Tibial artery (tissue), 4 donors: ENCODE measurements at regions not wholly inside any gene's neighbourhood (a gene's known extent, or its start where the extent isn't known, plus 50 kb on each side); places are given as distances from the start of the nearest gene placed in this dataset.

Experiments used
- DNase-seq, 2 donors: peaks; one replicate each; pipeline ENCODE4 v3.0.0-alpha.2; 2019
- H3K27ac ChIP-seq, 2 donors: fragments of 200-600 bp; sonication (generic) in 1 of 2; 1 replicate in 1 of 2; 2 replicates in 1 of 2; pipeline ENCODE4 v1.5.1; 2018 to 2019; ENCODE audit warnings: mild to moderate bottlenecking in 1 of 2
- H3K27me3 ChIP-seq, 2 donors: fragments of 200-600 bp; sonication (generic) in 1 of 2; one replicate each; pipeline versions ENCODE4 v1.5.1 to v1.6.0; 2016 to 2019
- H3K36me3 ChIP-seq, 3 donors: fragments of 200-600 bp; sonication (generic) in 2 of 3; one replicate each; pipeline ENCODE4 v1.5.1; 2016 to 2019; ENCODE audit warnings: mild to moderate bottlenecking in 2 of 3
- H3K4me1 ChIP-seq, 4 donors: fragments of 200-600 bp; sonication (generic) in 2 of 4; 1 replicate in 3 of 4; 2 replicates in 1 of 4; pipeline ENCODE4 v1.5.1; 2016 to 2019
- H3K4me3 ChIP-seq, 2 donors: fragments of 200-600 bp; sonication (generic) in 1 of 2; 1 replicate in 1 of 2; 2 replicates in 1 of 2; pipeline ENCODE4 v1.5.1; 2018 to 2019; ENCODE audit warnings: mild to moderate bottlenecking in 2 of 2
- H3K9me3 ChIP-seq, 3 donors: fragments of 200-600 bp; sonication (generic) in 1 of 3; one replicate each; pipeline ENCODE4 v1.5.1; 2016 to 2019
- intact Hi-C: fragments of 100-400 bp; cut with DNase I; formaldehyde crosslinking; loops from one replicate; pipeline ENCODE4 v1.15.0; 2023; ENCODE audit warnings: low total_unique reads
- TF ChIP-seq, protein P1 (sequence below), 2 experiments: fragments of 200-600 bp in 1 of 2; fragments of 450-650 bp in 1 of 2; IDR thresholded peaks; one replicate each; pipeline ENCODE4 v1.5.1; 2017 to 2019; ENCODE audit warnings: antibody characterized with exemption in 2 of 2, mild to moderate bottlenecking in 1 of 2, moderate library complexity in 1 of 2

DNA sequence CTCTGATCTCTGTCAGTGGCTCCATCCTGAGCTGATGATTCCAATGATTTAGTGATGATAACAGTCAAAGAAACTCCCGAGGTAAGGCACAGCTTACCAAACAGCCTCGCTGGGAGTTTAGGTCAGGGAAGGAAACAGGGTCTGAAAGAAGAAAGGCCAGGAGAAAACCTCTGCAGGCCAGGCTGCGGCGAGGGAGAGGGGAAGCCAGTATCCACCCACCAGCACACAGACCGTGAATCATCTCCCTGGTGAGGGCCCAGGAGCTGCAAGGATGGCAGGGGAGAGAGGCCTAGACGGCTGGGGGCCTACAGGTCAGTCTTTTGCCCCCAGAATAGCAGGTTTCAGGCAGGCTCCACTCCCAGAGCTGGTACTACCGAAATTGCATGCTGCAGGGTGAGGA lies 590.5 kb downstream of the CCDC171 start:
- H3K36me3 ChIP-seq, result no peaks in the 10 kb centered on the region
- TF ChIP-seq, protein P1, sequence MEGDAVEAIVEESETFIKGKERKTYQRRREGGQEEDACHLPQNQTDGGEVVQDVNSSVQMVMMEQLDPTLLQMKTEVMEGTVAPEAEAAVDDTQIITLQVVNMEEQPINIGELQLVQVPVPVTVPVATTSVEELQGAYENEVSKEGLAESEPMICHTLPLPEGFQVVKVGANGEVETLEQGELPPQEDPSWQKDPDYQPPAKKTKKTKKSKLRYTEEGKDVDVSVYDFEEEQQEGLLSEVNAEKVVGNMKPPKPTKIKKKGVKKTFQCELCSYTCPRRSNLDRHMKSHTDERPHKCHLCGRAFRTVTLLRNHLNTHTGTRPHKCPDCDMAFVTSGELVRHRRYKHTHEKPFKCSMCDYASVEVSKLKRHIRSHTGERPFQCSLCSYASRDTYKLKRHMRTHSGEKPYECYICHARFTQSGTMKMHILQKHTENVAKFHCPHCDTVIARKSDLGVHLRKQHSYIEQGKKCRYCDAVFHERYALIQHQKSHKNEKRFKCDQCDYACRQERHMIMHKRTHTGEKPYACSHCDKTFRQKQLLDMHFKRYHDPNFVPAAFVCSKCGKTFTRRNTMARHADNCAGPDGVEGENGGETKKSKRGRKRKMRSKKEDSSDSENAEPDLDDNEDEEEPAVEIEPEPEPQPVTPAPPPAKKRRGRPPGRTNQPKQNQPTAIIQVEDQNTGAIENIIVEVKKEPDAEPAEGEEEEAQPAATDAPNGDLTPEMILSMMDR (IDR thresholded peaks at IDR 0.05), result no peak
- no peak for DNase-seq
- intact Hi-C loops, result no loop called here
- no peak overlapping the region for H3K4me3 ChIP-seq
- no peaks in the 10 kb centered on the region for H3K9me3 ChIP-seq
- no peaks in the 10 kb centered on the region for H3K27me3 ChIP-seq
- H3K27ac ChIP-seq, result no peak overlapping the region
- peaks cover 0 to 11% (median 8%) of the 10 kb centered on the region in 4 donors for H3K4me1 ChIP-seq

DNA sequence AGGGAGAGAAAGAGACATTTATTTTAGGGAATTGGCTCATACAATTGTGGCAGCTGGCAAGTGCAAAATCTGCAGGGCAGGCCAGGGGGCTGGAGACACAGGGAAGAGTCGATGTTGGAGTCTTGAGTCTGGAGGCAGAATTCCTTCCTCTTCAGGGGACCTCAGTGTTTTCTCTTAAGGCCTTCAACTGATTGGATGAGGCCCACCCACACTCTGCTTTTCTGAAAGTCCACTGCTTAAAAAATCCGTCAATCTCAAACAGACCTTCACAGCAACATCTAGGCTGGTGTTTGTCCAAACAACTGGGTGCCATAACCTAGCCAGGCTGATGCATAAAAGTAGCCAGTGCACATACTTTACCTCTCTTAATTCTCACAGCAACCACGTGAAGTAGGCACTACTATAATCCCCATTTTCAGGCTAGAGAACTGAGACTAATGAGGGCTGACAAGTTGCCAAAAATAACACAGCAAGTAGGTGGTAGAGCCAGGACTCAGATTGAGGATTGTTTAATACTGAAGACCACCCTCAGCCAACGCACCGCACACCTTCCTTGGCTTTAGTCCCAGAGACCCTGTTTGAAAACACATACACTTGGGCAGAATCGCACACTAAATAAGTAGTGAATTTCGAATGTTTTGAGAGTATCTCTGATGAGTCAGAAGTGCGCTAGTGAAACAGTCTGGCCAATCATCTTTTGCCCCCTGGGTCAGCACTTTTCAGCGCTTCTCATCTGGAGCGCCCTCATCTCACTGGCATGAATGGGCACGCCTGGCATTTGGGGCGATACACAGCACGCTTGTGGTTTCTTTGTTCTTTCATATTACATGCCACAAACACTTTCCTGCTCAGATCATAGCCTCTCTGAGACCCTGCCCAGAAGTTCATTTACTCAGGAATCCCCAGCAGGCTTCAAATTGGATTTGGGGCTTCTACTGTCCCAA lies 591.4 kb downstream of the CCDC171 start:
- intact Hi-C loops, result no loop called here
- Histone ChIP-seq H3K4me1 (peaks cover 0 to 2% (median under 1%) of the 10 kb centered on the region in 4 donors), H3K27ac (no peak overlapping the region), H3K36me3 (no peaks in the 10 kb centered on the region), H3K27me3 (no peaks in the 10 kb centered on the region), H3K9me3 (no peaks in the 10 kb centered on the region), H3K4me3 (no peak overlapping the region)
- no peak for DNase-seq
- TF ChIP-seq, protein P1 (IDR thresholded peaks at IDR 0.05), result no peak

DNA sequence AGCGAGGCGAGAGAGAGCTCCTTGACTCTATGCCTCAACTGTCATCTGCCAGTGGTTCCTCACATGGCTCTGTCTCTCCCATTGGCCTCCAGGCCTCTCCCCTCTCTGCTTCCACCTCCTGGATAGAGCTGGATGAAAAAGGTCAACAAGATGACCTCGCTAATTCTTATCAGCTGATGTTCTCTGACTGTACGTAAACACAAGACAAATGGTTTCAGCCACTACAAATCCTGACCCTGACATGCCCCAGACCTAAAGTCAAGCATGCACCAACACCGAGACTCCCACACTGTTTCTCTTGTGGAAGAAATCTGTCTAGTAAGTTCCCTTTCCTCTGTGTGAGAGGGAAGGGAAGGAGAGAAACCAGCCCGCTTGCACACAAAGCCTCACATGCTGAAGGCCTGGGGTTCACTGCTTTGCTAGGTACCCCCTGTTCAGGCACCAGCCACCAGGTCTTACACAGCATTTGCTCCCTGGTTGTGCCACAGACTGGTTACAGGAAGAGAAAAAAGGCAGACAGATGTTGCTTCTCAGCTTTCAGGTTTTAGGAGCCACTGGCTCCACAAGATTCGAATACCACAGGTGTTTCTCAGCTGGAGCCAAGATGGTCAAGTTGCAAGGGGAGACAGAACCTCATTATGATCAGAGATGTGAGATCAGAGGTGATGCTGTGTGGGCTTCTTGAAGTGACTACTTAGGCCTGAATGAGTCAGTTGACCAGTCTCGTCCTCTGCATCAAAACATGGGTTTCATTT lies 592.5 kb downstream of the CCDC171 start:
- Histone ChIP-seq H3K4me3 (no peak overlapping the region), H3K9me3 (no peaks in the 10 kb centered on the region), H3K4me1 (no peaks in the 10 kb centered on the region), H3K27me3 (no peaks in the 10 kb centered on the region), H3K27ac (no peak overlapping the region), H3K36me3 (no peaks in the 10 kb centered on the region)
- DNase-seq, result no peak
- TF ChIP-seq, protein P1 (IDR thresholded peaks at IDR 0.05), result no peak
- intact Hi-C loops, result no loop called here

DNA sequence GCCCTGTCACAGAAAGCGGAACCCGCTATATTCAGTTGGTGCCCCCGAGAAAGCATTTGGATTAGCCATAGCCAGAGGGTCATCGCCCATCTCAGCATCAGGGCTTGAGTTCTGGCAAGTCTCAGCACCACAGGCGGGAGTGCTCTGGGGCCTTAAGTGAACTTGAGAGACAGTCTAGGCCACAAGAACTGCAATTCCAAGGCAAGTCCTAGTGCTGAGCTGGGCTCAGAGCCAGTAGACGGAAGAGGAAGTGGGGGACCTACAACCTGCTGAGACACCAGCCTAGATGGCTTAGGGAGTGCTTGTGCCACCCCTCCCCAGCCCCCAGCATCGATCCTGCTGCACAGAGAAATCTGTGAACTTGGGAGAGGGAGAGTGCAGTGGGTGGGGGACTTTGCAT lies 594.9 kb downstream of the CCDC171 start:
- Histone ChIP-seq H3K9me3 (no peaks in the 10 kb centered on the region), H3K4me1 (no peaks in the 10 kb centered on the region), H3K4me3 (no peak overlapping the region), H3K36me3 (no peaks in the 10 kb centered on the region), H3K27me3 (no peaks in the 10 kb centered on the region), H3K27ac (no peak overlapping the region)
- intact Hi-C loops, result no loop called here
- TF ChIP-seq, protein P1 (IDR thresholded peaks at IDR 0.05), result no peak
- no peak for DNase-seq

DNA sequence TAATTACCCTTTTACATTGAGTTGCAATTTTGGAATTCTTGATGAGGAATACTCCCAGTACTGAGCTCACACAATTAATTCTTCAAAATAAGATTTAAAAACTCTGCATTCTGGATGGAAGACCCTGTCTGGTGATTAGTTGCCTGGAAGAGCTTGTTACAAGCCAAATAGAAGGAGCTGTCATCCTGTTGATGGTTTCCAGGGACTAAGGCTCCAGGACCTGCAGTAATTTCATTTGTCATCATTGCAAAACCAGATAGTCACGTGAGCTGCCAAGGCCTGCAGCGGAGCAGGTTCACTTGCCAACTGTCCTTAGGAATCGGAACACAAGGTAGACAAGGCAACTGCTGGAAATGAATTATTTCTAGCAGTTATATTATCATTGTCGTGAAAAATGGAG lies 597.7 kb downstream of the CCDC171 start:
- Histone ChIP-seq H3K36me3 (no peaks in the 10 kb centered on the region), H3K9me3 (no peaks in the 10 kb centered on the region), H3K27me3 (no peaks in the 10 kb centered on the region), H3K4me1 (peaks cover 0 to 7% (median 3%) of the 10 kb centered on the region in 4 donors), H3K4me3 (no peak overlapping the region), H3K27ac (no peak overlapping the region)
- intact Hi-C loops, result no loop called here
- no peak for DNase-seq
- TF ChIP-seq, protein P1 (IDR thresholded peaks at IDR 0.05), result no peak
